Neural cell (in vitro differentiated cells): ENCODE measurements at regions not wholly inside any gene's neighbourhood (a gene's known extent, or its start where the extent isn't known, plus 50 kb on each side); places are given as distances from the start of the nearest gene placed in this dataset.

ENCODE experiments used
- H2AFZ ChIP-seq: fragments of 200-600, 300-800 bp; sonication (generic), shearing (Covaris generic); 2 replicates; pipeline ENCODE4 v1.6.0; 2014; ENCODE audit warnings: low read depth, mild to moderate bottlenecking, antibody characterized with exemption, low read length, moderate library complexity
- H3F3A ChIP-seq: fragments of 200-600 bp; shearing (Covaris generic); 2 replicates; pipeline ENCODE4 v1.6.1; 2016; ENCODE audit warnings: mild to moderate bottlenecking, moderate library complexity, mixed read lengths, antibody characterized with exemption, low read length; ENCODE audit not compliant: insufficient read depth, poor library complexity, severe bottlenecking
- H3K27ac ChIP-seq: fragments of 200-600, 300-800 bp; sonication (generic), shearing (Covaris generic); 2 replicates; pipeline ENCODE4 v1.5.1; 2014; ENCODE audit warnings: mild to moderate bottlenecking, low read length, moderate library complexity
- H3K27me3 ChIP-seq: fragments of 300-800, 200-600 bp; sonication (generic), shearing (Covaris generic); 2 replicates; pipeline ENCODE4 v1.6.0; 2014; ENCODE audit warnings: mild to moderate bottlenecking, low read depth, low read length, moderate library complexity; ENCODE audit not compliant: insufficient read depth
- H3K36me3 ChIP-seq: fragments of 300-800, 200-600 bp; sonication (generic), shearing (Covaris generic); 2 replicates; pipeline ENCODE4 v1.5.1; 2014; ENCODE audit warnings: mild to moderate bottlenecking, antibody characterized with exemption, low read length, moderate library complexity; ENCODE audit not compliant: insufficient read depth
- H3K4me2 ChIP-seq: fragments of 300-800, 200-600 bp; sonication (generic), shearing (Covaris generic); 2 replicates; pipeline ENCODE4 v1.6.0; 2014; ENCODE audit warnings: mild to moderate bottlenecking, low read length
- H3K4me3 ChIP-seq: fragments of 300-800, 200-600 bp; sonication (generic), shearing (Covaris generic); 2 replicates; pipeline ENCODE4 v1.5.1; 2014; ENCODE audit warnings: mild to moderate bottlenecking, low read length, moderate library complexity
- H3K79me2 ChIP-seq: fragments of 200-600 bp; shearing (Covaris generic); replicated peaks from 2 replicates; pipeline ENCODE4 v1.6.0; 2014; ENCODE audit warnings: mild to moderate bottlenecking, low read length, moderate library complexity; ENCODE audit not compliant: insufficient read depth
- H3K9ac ChIP-seq: fragments of 300-800, 200-600 bp; sonication (generic), shearing (Covaris generic); 2 replicates; pipeline ENCODE4 v1.6.1; 2016; ENCODE audit warnings: mild to moderate bottlenecking, low read length, mixed read lengths
- H3K9me2 ChIP-seq: fragments of 200-600 bp; shearing (Covaris generic); 2 replicates; pipeline ENCODE4 v1.6.1; 2016; ENCODE audit warnings: mild to moderate bottlenecking, low read length, mixed read lengths; ENCODE audit not compliant: insufficient read depth
- H3K9me3 ChIP-seq: fragments of 200-600, 300-800 bp; sonication (generic), shearing (Covaris generic); 2 replicates; pipeline ENCODE4 v1.6.1; 2016; ENCODE audit warnings: mild to moderate bottlenecking, mixed run types, low read length, moderate library complexity, mixed read lengths
- H4K20me1 ChIP-seq: fragments of 200-600 bp; shearing (Covaris generic); 2 replicates; pipeline ENCODE4 v1.6.1; 2016; ENCODE audit warnings: mild to moderate bottlenecking, mixed run types; ENCODE audit not compliant: insufficient read depth
- EP300 ChIP-seq: fragments of 450-650 bp; conservative IDR thresholded peaks from 2 replicates; pipeline ENCODE4 v1.6.1; 2014; ENCODE audit warnings: antibody characterized with exemption, mild to moderate bottlenecking, moderate library complexity; ENCODE audit not compliant: poor library complexity, severe bottlenecking
- EZH2 ChIP-seq: fragments of 200-600, 300-800 bp; shearing (Covaris generic), sonication (generic); IDR thresholded peaks from 2 replicates; pipeline ENCODE4 v1.6.1; 2014; ENCODE audit warnings: antibody characterized with exemption, low read length, borderline replicate concordance, mild to moderate bottlenecking; ENCODE audit not compliant: insufficient read depth, poor library complexity, severe bottlenecking
- MXI1 ChIP-seq: fragments of 450-650 bp; conservative IDR thresholded peaks from 2 replicates; pipeline ENCODE4 v1.6.1; 2014; ENCODE audit warnings: antibody characterized with exemption, mild to moderate bottlenecking; ENCODE audit not compliant: poor library complexity, severe bottlenecking
- POLR2AphosphoS5 ChIP-seq: IDR thresholded peaks from 2 replicates; pipeline ENCODE4 v1.6.1; 2012
- RAD21 ChIP-seq: fragments of 450-650 bp; conservative IDR thresholded peaks from 2 replicates; pipeline ENCODE4 v1.6.1; 2014; ENCODE audit warnings: antibody characterized with exemption, mild to moderate bottlenecking, moderate library complexity
- SMC3 ChIP-seq: fragments of 450-650 bp; conservative IDR thresholded peaks from 2 replicates; pipeline ENCODE4 v1.6.1; 2014; ENCODE audit warnings: antibody characterized with exemption, mild to moderate bottlenecking, moderate library complexity; ENCODE audit not compliant: poor library complexity
- TAF1 ChIP-seq: IDR thresholded peaks from 2 replicates; pipeline ENCODE4 v1.6.1; 2012; ENCODE audit warnings: low read depth
- TF ChIP-seq, protein P1 (sequence below): IDR thresholded peaks from 2 replicates; pipeline ENCODE4 v1.6.1; 2012; ENCODE audit warnings: borderline replicate concordance
- TF ChIP-seq, protein P2 (sequence below): fragments of 450-650 bp; IDR thresholded peaks from 2 replicates; pipeline ENCODE4 v1.5.1; 2014; ENCODE audit warnings: antibody characterized with exemption, mild to moderate bottlenecking, moderate library complexity; ENCODE audit not compliant: poor library complexity, severe bottlenecking

DNA sequence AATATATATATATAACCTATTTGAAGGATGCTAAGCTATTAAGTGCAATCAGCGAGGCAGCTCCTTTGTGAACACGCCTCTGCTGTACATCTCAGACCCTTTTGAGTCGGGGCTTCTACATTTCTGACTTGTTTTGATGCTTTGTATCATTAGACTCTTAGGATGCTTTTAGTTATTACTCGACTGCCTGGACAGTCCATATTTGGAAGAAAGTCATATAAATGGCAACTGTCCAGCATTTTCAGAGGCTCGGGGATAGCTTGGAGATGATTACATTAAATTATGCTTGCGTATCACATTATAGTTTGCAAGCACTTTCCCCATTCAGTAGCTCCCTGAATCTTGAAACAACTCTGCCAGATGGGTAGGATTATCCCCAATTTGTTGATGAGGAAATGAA, 257.9 kb downstream of the PTEN start:
- H2AFZ ChIP-seq: no peak overlapping the region
- H3K9me2 ChIP-seq: no peaks in the 10 kb centered on the region
- H3K9me3 ChIP-seq: no peaks in the 10 kb centered on the region
- H3K4me3 ChIP-seq: no peak overlapping the region
- H3K27me3 ChIP-seq: no peaks in the 10 kb centered on the region
- TF ChIP-seq RAD21: no peak
- TF ChIP-seq POLR2AphosphoS5: peak; percentile 35
- no peaks in the 10 kb centered on the region for H4K20me1 ChIP-seq
- H3K9ac ChIP-seq: no peak overlapping the region
- H3K36me3 ChIP-seq: no peaks in the 10 kb centered on the region
- H3K79me2 ChIP-seq: no peaks in the 10 kb centered on the region
- H3K27ac ChIP-seq: no peak overlapping the region
- no peak overlapping the region for H3K4me2 ChIP-seq
- no peaks in the 10 kb centered on the region for H3F3A ChIP-seq

DNA sequence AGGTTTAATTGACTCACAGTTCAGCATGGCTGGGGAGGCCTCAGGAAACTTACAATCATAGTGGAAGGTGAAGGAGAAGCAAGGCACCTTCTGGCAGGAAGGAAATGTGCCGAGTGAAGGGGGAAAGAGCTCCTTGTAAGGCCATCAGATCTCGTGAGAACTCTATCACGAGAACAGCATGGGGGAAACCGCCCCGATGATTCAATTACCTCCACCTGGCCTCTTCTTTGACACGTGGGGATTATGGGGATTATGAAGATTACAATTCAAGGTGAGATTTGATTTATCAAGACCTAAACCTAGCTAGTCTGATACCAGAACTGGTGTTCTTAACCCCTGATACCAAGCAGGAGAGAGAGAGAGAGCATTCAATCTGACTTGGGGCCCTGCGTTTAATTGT, 258.7 kb downstream of the PTEN start:
- H2AFZ ChIP-seq: no peak overlapping the region
- no peaks in the 10 kb centered on the region for H3K27me3 ChIP-seq
- H4K20me1 ChIP-seq: no peaks in the 10 kb centered on the region
- H3K4me3 ChIP-seq: no peak overlapping the region
- no peak overlapping the region for H3K27ac ChIP-seq
- no peaks in the 10 kb centered on the region for H3K9me3 ChIP-seq
- no peaks in the 10 kb centered on the region for H3F3A ChIP-seq
- H3K9ac ChIP-seq: no peak overlapping the region
- H3K36me3 ChIP-seq: no peaks in the 10 kb centered on the region
- TF ChIP-seq EP300 (no peak), EZH2 (no peak), SMC3 (no peak), MXI1 (no peak), POLR2AphosphoS5 (no peak), RAD21 (no peak), TAF1 (no peak)
- TF ChIP-seq, protein P1, sequence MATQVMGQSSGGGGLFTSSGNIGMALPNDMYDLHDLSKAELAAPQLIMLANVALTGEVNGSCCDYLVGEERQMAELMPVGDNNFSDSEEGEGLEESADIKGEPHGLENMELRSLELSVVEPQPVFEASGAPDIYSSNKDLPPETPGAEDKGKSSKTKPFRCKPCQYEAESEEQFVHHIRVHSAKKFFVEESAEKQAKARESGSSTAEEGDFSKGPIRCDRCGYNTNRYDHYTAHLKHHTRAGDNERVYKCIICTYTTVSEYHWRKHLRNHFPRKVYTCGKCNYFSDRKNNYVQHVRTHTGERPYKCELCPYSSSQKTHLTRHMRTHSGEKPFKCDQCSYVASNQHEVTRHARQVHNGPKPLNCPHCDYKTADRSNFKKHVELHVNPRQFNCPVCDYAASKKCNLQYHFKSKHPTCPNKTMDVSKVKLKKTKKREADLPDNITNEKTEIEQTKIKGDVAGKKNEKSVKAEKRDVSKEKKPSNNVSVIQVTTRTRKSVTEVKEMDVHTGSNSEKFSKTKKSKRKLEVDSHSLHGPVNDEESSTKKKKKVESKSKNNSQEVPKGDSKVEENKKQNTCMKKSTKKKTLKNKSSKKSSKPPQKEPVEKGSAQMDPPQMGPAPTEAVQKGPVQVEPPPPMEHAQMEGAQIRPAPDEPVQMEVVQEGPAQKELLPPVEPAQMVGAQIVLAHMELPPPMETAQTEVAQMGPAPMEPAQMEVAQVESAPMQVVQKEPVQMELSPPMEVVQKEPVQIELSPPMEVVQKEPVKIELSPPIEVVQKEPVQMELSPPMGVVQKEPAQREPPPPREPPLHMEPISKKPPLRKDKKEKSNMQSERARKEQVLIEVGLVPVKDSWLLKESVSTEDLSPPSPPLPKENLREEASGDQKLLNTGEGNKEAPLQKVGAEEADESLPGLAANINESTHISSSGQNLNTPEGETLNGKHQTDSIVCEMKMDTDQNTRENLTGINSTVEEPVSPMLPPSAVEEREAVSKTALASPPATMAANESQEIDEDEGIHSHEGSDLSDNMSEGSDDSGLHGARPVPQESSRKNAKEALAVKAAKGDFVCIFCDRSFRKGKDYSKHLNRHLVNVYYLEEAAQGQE: no peak
- TF ChIP-seq, protein P2, sequence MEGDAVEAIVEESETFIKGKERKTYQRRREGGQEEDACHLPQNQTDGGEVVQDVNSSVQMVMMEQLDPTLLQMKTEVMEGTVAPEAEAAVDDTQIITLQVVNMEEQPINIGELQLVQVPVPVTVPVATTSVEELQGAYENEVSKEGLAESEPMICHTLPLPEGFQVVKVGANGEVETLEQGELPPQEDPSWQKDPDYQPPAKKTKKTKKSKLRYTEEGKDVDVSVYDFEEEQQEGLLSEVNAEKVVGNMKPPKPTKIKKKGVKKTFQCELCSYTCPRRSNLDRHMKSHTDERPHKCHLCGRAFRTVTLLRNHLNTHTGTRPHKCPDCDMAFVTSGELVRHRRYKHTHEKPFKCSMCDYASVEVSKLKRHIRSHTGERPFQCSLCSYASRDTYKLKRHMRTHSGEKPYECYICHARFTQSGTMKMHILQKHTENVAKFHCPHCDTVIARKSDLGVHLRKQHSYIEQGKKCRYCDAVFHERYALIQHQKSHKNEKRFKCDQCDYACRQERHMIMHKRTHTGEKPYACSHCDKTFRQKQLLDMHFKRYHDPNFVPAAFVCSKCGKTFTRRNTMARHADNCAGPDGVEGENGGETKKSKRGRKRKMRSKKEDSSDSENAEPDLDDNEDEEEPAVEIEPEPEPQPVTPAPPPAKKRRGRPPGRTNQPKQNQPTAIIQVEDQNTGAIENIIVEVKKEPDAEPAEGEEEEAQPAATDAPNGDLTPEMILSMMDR: no peak
- no peaks in the 10 kb centered on the region for H3K79me2 ChIP-seq
- H3K9me2 ChIP-seq: no peaks in the 10 kb centered on the region
- H3K4me2 ChIP-seq: no peak overlapping the region

DNA sequence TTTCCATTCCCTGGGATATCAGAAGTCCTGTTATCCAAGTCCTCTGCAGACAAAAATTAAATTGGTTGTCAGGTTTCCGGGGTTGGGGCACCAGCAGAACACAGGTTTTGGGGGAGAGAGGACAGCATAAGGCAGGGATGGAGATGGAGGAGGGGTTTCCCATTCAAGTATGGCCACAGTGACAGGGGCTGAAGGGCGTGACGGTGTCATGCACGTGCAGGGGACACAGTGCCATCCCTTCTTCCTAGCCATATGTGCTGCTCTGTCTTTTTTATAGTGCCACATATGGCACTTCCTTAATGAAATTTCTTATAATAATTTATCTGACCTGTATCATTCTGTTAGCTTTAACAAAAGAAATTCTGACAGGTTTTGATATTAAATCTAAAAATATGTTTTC, 259.2 kb downstream of the PTEN start:
- Histone ChIP-seq H3K79me2 (no peaks in the 10 kb centered on the region), H3K36me3 (no peaks in the 10 kb centered on the region), H3K27me3 (no peaks in the 10 kb centered on the region), H3K4me2 (no peak overlapping the region), H3K27ac (no peak overlapping the region), H3K9me3 (no peaks in the 10 kb centered on the region), H3K9me2 (no peaks in the 10 kb centered on the region), H3K9ac (no peak overlapping the region), H2AFZ (no peak overlapping the region), H3F3A (no peaks in the 10 kb centered on the region), H3K4me3 (no peak overlapping the region), H4K20me1 (no peaks in the 10 kb centered on the region)
- TF ChIP-seq SMC3 (no peak), EP300 (no peak), EZH2 (no peak), MXI1 (no peak), RAD21 (no peak), POLR2AphosphoS5 (no peak), TAF1 (no peak)
- TF ChIP-seq, protein P2: no peak
- TF ChIP-seq, protein P1: no peak
